ENCODE measurements at regions not wholly inside any gene's neighbourhood (a gene's known extent, or its start where the extent isn't known, plus 50 kb on each side); places are given as distances from the start of the nearest gene placed in this dataset.
"Not testable (repeated sequence)": the region's sequence is repeated elsewhere in the genome, so short reads cannot be mapped to it uniquely, and the experiment has no call there.

GRCh38 chr3:145903472-145904013 lies 257.4 kb downstream of the PLOD2 start:
- TF ChIP-seq POLR2A (IDR thresholded peaks at IDR 0.05; ENCODE audit: low read depth, low read length) = no peak
- FAIRE-seq (no peak), DNase-seq (ENCODE audit: insufficient read length, low spot score) (no peak)

DNA sequence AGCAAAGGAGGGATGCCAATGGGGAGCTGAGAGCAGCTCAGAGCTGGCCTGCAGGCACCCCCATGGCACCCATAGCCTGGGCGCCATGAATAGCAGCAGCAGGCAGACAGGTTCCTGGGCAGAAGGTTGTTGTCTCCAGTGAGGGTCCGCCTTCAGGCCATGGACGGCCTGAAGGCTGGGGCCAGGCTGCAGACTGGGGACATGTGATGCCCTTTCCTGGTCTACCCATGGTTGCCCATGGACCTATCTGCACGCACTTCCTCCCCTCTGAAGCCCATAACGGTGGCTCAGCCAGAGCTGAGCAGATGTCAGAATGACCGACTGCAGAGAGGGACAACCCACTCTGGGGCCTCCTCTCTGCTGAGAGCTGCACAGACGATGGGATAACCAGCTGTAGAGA lies 256.8 kb downstream of the PLOD2 start:
- no peak for DNase-seq (ENCODE audit: insufficient read length, low spot score)
- FAIRE-seq = no peak
- TF ChIP-seq POLR2A (IDR thresholded peaks at IDR 0.05; ENCODE audit: low read depth, low read length) = no peak

GRCh38 chr3:145906301-145906700 lies 254.7 kb downstream of the PLOD2 start:
- TF ChIP-seq POLR2A (IDR thresholded peaks at IDR 0.05; ENCODE audit: low read depth, low read length) = no peak
- no peak for DNase-seq (ENCODE audit: insufficient read length, low spot score)
- FAIRE-seq = no peak

DNA sequence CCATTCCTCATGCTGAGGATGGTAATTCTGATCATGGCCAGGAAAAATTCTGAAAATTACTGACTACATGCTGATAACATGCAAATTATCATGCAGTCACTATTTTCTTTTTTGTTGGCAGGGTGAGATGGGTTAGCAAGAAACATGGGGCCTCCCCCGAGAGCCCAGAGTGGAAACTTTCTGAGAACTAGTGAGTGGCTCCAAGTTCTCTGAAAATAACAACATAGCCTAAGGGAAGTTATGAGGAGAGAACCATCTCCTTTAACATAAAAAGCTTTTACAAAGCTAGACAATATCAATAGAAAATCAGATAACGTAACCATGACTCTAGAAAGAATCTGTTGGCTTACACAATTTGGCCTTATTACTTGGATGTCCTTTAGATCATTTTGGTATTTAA lies 254.2 kb downstream of the PLOD2 start:
- peak; percentile 50 for FAIRE-seq
- no peak for DNase-seq (ENCODE audit: insufficient read length, low spot score)
- TF ChIP-seq POLR2A (IDR thresholded peaks at IDR 0.05; ENCODE audit: low read depth, low read length) = no peak

GRCh38 chr3:145911016-145911415 lies 250.0 kb downstream of the PLOD2 start:
- TF ChIP-seq POLR2A (IDR thresholded peaks at IDR 0.05; ENCODE audit: low read depth, low read length) = no peak
- DNase-seq (ENCODE audit: insufficient read length, low spot score) (no peak), FAIRE-seq (no peak)

- no peak for TF ChIP-seq POLR2A (IDR thresholded peaks at IDR 0.05; ENCODE audit: low read depth, low read length)
- no peak for DNase-seq (ENCODE audit: insufficient read length, low spot score)
- no peak for FAIRE-seq
Measured at GRCh38 chr3:145915787-145916186, 245.2 kb downstream of the PLOD2 start.

GRCh38 chr3:145927736-145928135 lies 233.2 kb downstream of the PLOD2 start:
- FAIRE-seq; DNase-seq (ENCODE audit: insufficient read length, low spot score): not testable (repeated sequence)

DNA sequence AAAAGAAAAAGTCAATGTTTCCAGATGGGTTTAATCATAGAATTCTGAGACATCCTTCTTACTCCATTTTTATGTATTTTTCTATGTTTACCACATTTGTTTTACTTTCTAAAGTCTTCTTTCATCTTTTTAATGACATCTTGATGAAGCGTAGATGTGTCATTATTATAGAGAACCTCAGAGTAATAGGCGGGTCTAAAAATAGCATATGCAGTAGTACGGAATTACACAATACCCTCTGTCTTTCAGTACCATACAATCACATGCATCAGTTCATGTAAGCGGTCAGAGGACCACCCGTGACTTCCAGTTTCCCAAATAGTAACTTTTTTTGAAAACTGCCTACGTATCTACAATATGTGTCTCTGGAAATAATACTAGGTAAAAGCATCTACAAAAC lies 224.0 kb downstream of the PLOD2 start:
- DNase-seq (ENCODE audit: insufficient read length, low spot score) (no peak), FAIRE-seq (no peak)
- TF ChIP-seq POLR2A (IDR thresholded peaks at IDR 0.05; ENCODE audit: low read depth, low read length) = no peak

GRCh38 chr3:145939431-145939830 lies 221.6 kb downstream of the PLOD2 start:
- no peak for DNase-seq (ENCODE audit: insufficient read length, low spot score)
- no peak for FAIRE-seq
- TF ChIP-seq POLR2A (IDR thresholded peaks at IDR 0.05; ENCODE audit: low read depth, low read length) = no peak

GRCh38 chr3:145942052-145942451 lies 218.9 kb downstream of the PLOD2 start:
- DNase-seq (ENCODE audit: insufficient read length, low spot score) (no peak), FAIRE-seq (no peak)
- TF ChIP-seq POLR2A (IDR thresholded peaks at IDR 0.05; ENCODE audit: low read depth, low read length) = no peak

DNA sequence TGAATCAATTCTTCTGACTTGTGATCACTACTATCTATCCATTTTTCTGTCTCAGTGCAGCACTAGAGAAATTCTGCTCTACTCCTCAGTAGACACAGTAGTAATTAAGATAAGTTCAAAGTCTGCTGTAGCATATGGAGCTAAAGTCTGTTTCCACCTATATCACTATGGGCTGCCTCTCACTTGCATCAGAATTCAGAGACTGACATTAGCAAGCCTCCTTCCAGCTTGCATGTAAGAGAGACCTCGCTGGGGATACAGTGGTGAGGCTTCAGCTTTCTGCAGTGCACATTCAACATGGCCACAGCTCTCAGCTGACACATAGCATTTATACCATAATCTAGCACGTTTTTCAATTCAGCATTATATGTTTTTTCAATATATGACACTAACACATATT lies 217.0 kb downstream of the PLOD2 start:
- FAIRE-seq = no peak
- DNase-seq (ENCODE audit: insufficient read length, low spot score) = no peak
- TF ChIP-seq POLR2A (IDR thresholded peaks at IDR 0.05; ENCODE audit: low read depth, low read length) = no peak

GRCh38 chr3:145951441-145951840 lies 209.5 kb downstream of the PLOD2 start:
- DNase-seq (ENCODE audit: insufficient read length, low spot score) (no peak), FAIRE-seq (no peak)
- TF ChIP-seq POLR2A (IDR thresholded peaks at IDR 0.05; ENCODE audit: low read depth, low read length) = no peak

- no peak for TF ChIP-seq POLR2A (IDR thresholded peaks at IDR 0.05; ENCODE audit: low read depth, low read length)
- FAIRE-seq = no peak
- DNase-seq (ENCODE audit: insufficient read length, low spot score) = no peak
Measured at GRCh38 chr3:145952536-145952935, 208.4 kb downstream of the PLOD2 start.

- TF ChIP-seq POLR2A (IDR thresholded peaks at IDR 0.05; ENCODE audit: low read depth, low read length) = no peak
- FAIRE-seq (no peak), DNase-seq (ENCODE audit: insufficient read length, low spot score) (no peak)
Measured at GRCh38 chr3:145953316-145953715, 207.7 kb downstream of the PLOD2 start.

- no peak for TF ChIP-seq POLR2A (IDR thresholded peaks at IDR 0.05; ENCODE audit: low read depth, low read length)
- FAIRE-seq (peak; percentile 11), DNase-seq (ENCODE audit: insufficient read length, low spot score) (no peak)
Measured at GRCh38 chr3:145959457-145960088, 201.4 kb downstream of the PLOD2 start.

DNA sequence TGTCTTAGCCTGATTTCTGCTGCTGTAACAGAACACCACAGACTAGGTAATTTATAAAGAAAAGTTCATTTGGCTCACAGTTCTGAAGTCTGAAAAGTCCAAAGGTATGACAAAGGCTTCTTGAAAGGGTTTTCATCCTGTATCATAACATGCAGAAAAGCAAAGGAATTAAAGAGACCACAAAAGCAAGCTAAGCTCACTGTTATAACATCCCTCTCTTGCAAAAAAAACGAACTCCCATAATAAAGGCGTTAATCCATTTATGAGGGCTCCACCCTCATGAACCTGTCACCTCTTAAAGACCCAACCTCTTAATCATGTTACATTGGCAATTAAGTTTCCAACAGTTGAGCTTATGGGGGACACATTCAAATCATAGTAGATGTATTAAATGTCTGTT lies 197.9 kb downstream of the PLOD2 start:
- FAIRE-seq (no peak), DNase-seq (ENCODE audit: insufficient read length, low spot score) (no peak)
- no peak for TF ChIP-seq POLR2A (IDR thresholded peaks at IDR 0.05; ENCODE audit: low read depth, low read length)

All from H54 (cell line).